OCI-LY3 (cell line): ENCODE measurements at regions not wholly inside any gene's neighbourhood (a gene's known extent, or its start where the extent isn't known, plus 50 kb on each side); places are given as distances from the start of the nearest gene placed in this dataset.

Experiments used
- EZH2phosphoT487 ChIP-seq: fragments of 200-600 bp; shearing (Covaris generic); IDR thresholded peaks from 2 replicates; pipeline ENCODE4 v1.6.1; 2018; ENCODE audit warnings: antibody characterized with exemption, mixed run types, low read depth
- TF ChIP-seq, protein P1 (sequence below): fragments of 200-600, 300-600 bp; sonication (generic); IDR thresholded peaks from 2 replicates; pipeline ENCODE4 v1.5.1; 2014; ENCODE audit warnings: antibody characterized with exemption, low read length, low read depth

DNA sequence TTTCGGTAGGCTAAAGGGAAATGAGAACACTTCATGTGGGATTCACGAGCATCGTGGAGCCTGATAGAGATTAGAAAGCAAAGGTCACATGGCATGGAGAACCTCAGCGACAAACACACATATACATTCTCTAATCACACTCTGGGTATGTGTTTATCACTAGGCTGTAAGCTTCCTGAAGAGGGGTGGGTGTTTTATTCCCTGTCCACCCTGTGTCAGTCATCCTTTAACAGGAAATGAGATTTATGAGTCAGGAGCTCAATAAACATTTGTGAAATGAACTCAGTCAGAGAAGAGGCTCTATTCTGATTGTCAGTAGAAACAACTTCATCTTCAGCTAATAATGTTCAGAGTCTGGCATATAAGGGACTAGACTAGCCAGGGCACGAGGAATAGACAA is 71.7 kb upstream of the EIF3M start:
- no peak for TF ChIP-seq EZH2phosphoT487
- TF ChIP-seq, protein P1, sequence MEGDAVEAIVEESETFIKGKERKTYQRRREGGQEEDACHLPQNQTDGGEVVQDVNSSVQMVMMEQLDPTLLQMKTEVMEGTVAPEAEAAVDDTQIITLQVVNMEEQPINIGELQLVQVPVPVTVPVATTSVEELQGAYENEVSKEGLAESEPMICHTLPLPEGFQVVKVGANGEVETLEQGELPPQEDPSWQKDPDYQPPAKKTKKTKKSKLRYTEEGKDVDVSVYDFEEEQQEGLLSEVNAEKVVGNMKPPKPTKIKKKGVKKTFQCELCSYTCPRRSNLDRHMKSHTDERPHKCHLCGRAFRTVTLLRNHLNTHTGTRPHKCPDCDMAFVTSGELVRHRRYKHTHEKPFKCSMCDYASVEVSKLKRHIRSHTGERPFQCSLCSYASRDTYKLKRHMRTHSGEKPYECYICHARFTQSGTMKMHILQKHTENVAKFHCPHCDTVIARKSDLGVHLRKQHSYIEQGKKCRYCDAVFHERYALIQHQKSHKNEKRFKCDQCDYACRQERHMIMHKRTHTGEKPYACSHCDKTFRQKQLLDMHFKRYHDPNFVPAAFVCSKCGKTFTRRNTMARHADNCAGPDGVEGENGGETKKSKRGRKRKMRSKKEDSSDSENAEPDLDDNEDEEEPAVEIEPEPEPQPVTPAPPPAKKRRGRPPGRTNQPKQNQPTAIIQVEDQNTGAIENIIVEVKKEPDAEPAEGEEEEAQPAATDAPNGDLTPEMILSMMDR = no peak
